OCI-LY7 (cell line): ENCODE measurements at regions not wholly inside any gene's neighbourhood (a gene's known extent, or its start where the extent isn't known, plus 50 kb on each side); places are given as distances from the start of the nearest gene placed in this dataset.

Experiments
- BruUV-seq: library from RNA; stranded (reverse); fragments of 400-500 nt; replicated peaks from 2 replicates; lab custom pipeline; 2021; lab: Mats Ljungman, UMichigan
- CTCF ChIA-PET: fragments of 300-600 bp; sonication (Branson Sonifier 250); formaldehyde crosslinking; loops from one replicate; lab custom pipeline; 2022; ENCODE audit warnings: antibody characterized with exemption; ENCODE audit not compliant: unreplicated experiment; lab: Charles Lee
- POLR2A ChIA-PET: fragments of 300-600 bp; sonication (Branson Sonifier 250); formaldehyde crosslinking; loops from one replicate; lab custom pipeline; 2022; ENCODE audit warnings: antibody characterized with exemption; lab: Charles Lee
- DNase-seq: peaks from one replicate; pipeline ENCODE4 v3.0.0-alpha.2; 2015; ENCODE audit warnings: low spot score
- H2AFZ ChIP-seq: fragments of 200-600 bp; sonication (generic), shearing (Covaris generic); 2 replicates; pipeline ENCODE4 v1.6.1; 2014; ENCODE audit warnings: mild to moderate bottlenecking, antibody characterized with exemption, low read length, moderate library complexity
- H3K27ac ChIP-seq: fragments of 200-600 bp; sonication (generic); 2 replicates; pipeline ENCODE4 v1.5.1; 2014; ENCODE audit warnings: mixed run types, low read depth, mild to moderate bottlenecking, moderate library complexity, low read length, inconsistent platforms; ENCODE audit not compliant: poor library complexity, severe bottlenecking
- H3K36me3 ChIP-seq: fragments of 200-600 bp; sonication (generic); 2 replicates; pipeline ENCODE4 v1.6.1; 2014; ENCODE audit warnings: mild to moderate bottlenecking, antibody characterized with exemption, low read length, moderate library complexity, mixed read lengths; ENCODE audit not compliant: insufficient read depth
- H3K4me1 ChIP-seq: fragments of 200-600 bp; sonication (generic); 2 replicates; pipeline ENCODE4 v1.5.1; 2014; ENCODE audit warnings: mild to moderate bottlenecking, low read length; ENCODE audit not compliant: insufficient read depth, poor library complexity, severe bottlenecking
- H3K4me2 ChIP-seq: fragments of 200-600 bp; sonication (generic); 2 replicates; pipeline ENCODE4 v1.6.1; 2014; ENCODE audit warnings: mild to moderate bottlenecking, low read length
- H3K4me3 ChIP-seq: fragments of 200-600 bp; sonication (generic); 2 replicates; pipeline ENCODE4 v1.5.1; 2014; ENCODE audit warnings: mild to moderate bottlenecking, low read depth, low read length; ENCODE audit not compliant: poor library complexity, severe bottlenecking
- H3K79me2 ChIP-seq: fragments of 200-600 bp; sonication (generic); 2 replicates; pipeline ENCODE4 v1.6.1; 2016; ENCODE audit warnings: low read depth, mild to moderate bottlenecking, low read length, moderate library complexity, mixed read lengths; ENCODE audit not compliant: insufficient read depth
- H3K9me2 ChIP-seq: fragments of 200-600 bp; sonication (generic); 2 replicates; pipeline ENCODE4 v1.6.1; 2016; ENCODE audit warnings: mild to moderate bottlenecking, low read length, mixed read lengths; ENCODE audit not compliant: insufficient read depth
- H3K9me3 ChIP-seq: fragments of 200-600 bp; sonication (generic); 2 replicates; pipeline ENCODE4 v1.6.1; 2014; ENCODE audit warnings: mild to moderate bottlenecking, mixed run types, low read length, mixed read lengths
- H4K20me1 ChIP-seq: fragments of 200-600 bp; sonication (generic); 2 replicates; pipeline ENCODE4 v1.6.1; 2014; ENCODE audit warnings: mild to moderate bottlenecking, antibody characterized with exemption, low read length, moderate library complexity, mixed read lengths; ENCODE audit not compliant: insufficient read depth
- EZH2phosphoT487 ChIP-seq: fragments of 200-600 bp; sonication (generic); IDR thresholded peaks from 2 replicates; pipeline ENCODE4 v1.6.1; 2018; ENCODE audit warnings: low read depth, borderline replicate concordance, mild to moderate bottlenecking, mixed run types, antibody characterized with exemption, low read length, moderate library complexity, mixed read lengths
- intact Hi-C: fragments of 100-400 bp; cut with micrococcal nuclease; formaldehyde crosslinking; loops from one replicate; pipeline ENCODE4 v1.10.0; 2022; ENCODE audit not compliant: unreplicated experiment
- TF ChIP-seq, protein P1 (sequence below): fragments of 200-600 bp; sonication (generic); conservative IDR thresholded peaks from 2 replicates; pipeline ENCODE4 v1.5.1; 2014; ENCODE audit warnings: mild to moderate bottlenecking, antibody characterized with exemption, low read length, moderate library complexity, mixed read lengths

DNA sequence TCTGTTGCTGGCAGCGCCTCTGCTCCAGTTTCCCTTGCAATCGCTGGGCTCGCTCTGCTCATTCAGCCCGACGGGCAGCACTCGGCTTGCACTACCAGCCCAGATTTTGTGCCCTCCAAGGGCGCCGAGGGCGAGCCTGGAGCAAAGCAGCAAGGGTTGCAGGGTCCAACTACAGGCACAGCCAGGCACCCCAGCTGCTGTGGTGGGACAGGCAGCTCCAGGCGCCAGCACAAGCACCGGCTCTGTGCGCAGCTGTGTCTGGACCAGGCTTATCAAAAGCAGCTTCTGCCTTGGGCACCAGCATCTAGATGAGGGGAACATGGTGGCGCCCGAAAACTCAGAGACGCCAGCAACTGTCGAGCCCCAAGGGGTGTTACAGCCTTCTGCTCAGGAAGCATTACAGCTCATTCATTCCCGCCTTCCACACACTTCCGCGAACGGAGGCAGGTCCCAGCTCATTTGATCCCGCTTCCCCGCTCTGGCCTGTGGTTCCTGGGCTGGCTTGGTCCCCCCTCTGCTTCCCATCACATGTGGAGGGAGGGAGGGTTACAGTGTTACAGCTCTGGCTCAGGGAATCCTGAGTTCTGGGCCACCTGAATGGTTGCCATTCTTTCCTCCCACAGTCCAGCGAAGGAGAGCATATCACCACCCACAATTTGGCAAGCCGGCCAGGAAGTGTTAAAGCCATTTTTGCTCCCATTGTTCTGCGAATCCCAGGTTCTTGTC lies 409.9 kb upstream of the ALCAM start:
- POLR2A ChIA-PET: no interaction called here

DNA sequence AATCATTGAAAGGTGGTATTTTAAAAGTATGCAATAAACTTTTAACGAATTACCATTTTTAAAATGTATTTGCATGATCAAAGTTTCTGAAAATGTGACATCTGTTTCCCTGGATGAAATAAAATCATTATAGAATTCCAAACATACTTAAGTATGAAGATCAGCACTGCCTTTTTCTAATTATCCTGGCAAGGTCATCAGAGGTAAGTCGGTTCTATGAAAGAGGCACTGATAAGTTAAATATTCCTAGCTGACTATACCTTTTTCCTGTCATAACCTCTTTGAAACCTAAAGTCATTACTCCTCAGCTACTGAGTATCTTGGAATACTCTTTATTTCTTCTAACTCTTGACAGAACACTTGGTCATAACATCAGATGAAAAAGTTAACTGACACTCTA lies 406.1 kb upstream of the ALCAM start:
- no TSS peak for BruUV-seq
- no peak for DNase-seq
- ChIA-PET POLR2A (no interaction called here), CTCF (no interaction called here)
- Histone ChIP-seq H3K79me2 (no peaks in the 10 kb centered on the region), H4K20me1 (no peaks in the 10 kb centered on the region), H3K4me1 (no peaks in the 10 kb centered on the region), H3K9me2 (no peaks in the 10 kb centered on the region), H3K27ac (no peak overlapping the region), H2AFZ (no peak overlapping the region), H3K36me3 (no peaks in the 10 kb centered on the region), H3K4me2 (no peak overlapping the region), H3K4me3 (no peak overlapping the region), H3K9me3 (no peaks in the 10 kb centered on the region)
- TF ChIP-seq, protein P1, sequence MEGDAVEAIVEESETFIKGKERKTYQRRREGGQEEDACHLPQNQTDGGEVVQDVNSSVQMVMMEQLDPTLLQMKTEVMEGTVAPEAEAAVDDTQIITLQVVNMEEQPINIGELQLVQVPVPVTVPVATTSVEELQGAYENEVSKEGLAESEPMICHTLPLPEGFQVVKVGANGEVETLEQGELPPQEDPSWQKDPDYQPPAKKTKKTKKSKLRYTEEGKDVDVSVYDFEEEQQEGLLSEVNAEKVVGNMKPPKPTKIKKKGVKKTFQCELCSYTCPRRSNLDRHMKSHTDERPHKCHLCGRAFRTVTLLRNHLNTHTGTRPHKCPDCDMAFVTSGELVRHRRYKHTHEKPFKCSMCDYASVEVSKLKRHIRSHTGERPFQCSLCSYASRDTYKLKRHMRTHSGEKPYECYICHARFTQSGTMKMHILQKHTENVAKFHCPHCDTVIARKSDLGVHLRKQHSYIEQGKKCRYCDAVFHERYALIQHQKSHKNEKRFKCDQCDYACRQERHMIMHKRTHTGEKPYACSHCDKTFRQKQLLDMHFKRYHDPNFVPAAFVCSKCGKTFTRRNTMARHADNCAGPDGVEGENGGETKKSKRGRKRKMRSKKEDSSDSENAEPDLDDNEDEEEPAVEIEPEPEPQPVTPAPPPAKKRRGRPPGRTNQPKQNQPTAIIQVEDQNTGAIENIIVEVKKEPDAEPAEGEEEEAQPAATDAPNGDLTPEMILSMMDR: no peak
- TF ChIP-seq EZH2phosphoT487: no peak
- intact Hi-C loops: no loop called here

More for the DNA sequence above, 409.9 kb upstream of the ALCAM start:
- DNase-seq: no peak
- Histone ChIP-seq H3K36me3 (no peaks in the 10 kb centered on the region), H3K4me1 (no peaks in the 10 kb centered on the region), H3K4me2 (no peak overlapping the region), H3K9me3 (no peaks in the 10 kb centered on the region), H3K27ac (no peak overlapping the region), H3K9me2 (no peaks in the 10 kb centered on the region), H3K4me3 (no peak overlapping the region), H4K20me1 (no peaks in the 10 kb centered on the region), H2AFZ (no peak overlapping the region), H3K79me2 (no peaks in the 10 kb centered on the region)
- intact Hi-C loops: no loop called here
- CTCF ChIA-PET: no interaction called here
- BruUV-seq: no TSS peak
- TF ChIP-seq, protein P1: no peak
- no peak for TF ChIP-seq EZH2phosphoT487

GRCh38 chr3:104961851-104962250 lies 404.9 kb upstream of the ALCAM start:
- intact Hi-C loops: no loop called here
- no peak for TF ChIP-seq EZH2phosphoT487
- TF ChIP-seq, protein P1: no peak
- Histone ChIP-seq H3K4me2 (no peak overlapping the region), H3K4me3 (no peak overlapping the region), H3K9me3 (no peaks in the 10 kb centered on the region), H3K79me2 (no peaks in the 10 kb centered on the region), H3K4me1 (no peaks in the 10 kb centered on the region), H3K27ac (no peak overlapping the region), H2AFZ (no peak overlapping the region), H3K36me3 (no peaks in the 10 kb centered on the region), H3K9me2 (no peaks in the 10 kb centered on the region), H4K20me1 (no peaks in the 10 kb centered on the region)
- POLR2A ChIA-PET: no interaction called here
- DNase-seq: no peak
- CTCF ChIA-PET: no interaction called here
- BruUV-seq: no TSS peak
